Upper lobe of left lung (tissue), 4 donors: ENCODE measurements at regions not wholly inside any gene's neighbourhood (a gene's known extent, or its start where the extent isn't known, plus 50 kb on each side); places are given as distances from the start of the nearest gene placed in this dataset.

Experiments
- EP300 ChIP-seq, 4 donors: sonication (generic); formaldehyde crosslinking; IDR thresholded peaks; one replicate each; pipeline ENCODE4 v1.5.1; 2017; ENCODE audit warnings: antibody characterized with exemption in 4 of 4, control low read depth in 2 of 4
- POLR2A ChIP-seq, 4 donors: fragments of 450-650 bp; IDR thresholded peaks; one replicate each; pipeline ENCODE4 v1.5.1; 2016 to 2017; ENCODE audit warnings: antibody characterized with exemption in 4 of 4, mild to moderate bottlenecking in 2 of 4
- TF ChIP-seq, protein P1 (sequence below), 6 experiments: fragments of 450-650 bp in 4 of 6; fragments of 200-600 bp in 2 of 6; sonication (generic) in 2 of 6; IDR thresholded peaks; one replicate each; pipeline ENCODE4 v1.5.1; 2016 to 2019; ENCODE audit warnings: antibody characterized with exemption in 6 of 6

DNA sequence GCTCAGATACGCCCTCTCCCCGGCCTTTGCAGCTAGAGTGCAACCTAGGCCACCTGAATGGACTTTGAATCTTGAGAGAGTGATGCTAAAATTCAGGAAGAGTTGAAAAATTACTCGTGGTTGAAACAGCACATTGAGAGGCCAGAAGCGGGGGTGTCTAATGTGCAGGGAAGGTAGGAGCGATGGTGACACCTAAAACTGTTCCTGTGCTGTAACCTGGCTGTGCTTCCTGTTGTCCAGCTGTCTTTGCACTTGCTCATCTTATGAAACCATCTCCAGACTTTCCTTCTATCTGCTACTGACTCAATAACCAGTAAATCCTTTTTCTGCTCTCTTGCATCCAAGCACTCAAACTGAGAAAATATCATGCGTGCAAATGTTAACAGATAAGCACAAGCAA, 106.4 kb upstream of the RPS6KA3 start:
- TF ChIP-seq, protein P1, sequence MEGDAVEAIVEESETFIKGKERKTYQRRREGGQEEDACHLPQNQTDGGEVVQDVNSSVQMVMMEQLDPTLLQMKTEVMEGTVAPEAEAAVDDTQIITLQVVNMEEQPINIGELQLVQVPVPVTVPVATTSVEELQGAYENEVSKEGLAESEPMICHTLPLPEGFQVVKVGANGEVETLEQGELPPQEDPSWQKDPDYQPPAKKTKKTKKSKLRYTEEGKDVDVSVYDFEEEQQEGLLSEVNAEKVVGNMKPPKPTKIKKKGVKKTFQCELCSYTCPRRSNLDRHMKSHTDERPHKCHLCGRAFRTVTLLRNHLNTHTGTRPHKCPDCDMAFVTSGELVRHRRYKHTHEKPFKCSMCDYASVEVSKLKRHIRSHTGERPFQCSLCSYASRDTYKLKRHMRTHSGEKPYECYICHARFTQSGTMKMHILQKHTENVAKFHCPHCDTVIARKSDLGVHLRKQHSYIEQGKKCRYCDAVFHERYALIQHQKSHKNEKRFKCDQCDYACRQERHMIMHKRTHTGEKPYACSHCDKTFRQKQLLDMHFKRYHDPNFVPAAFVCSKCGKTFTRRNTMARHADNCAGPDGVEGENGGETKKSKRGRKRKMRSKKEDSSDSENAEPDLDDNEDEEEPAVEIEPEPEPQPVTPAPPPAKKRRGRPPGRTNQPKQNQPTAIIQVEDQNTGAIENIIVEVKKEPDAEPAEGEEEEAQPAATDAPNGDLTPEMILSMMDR (IDR thresholded peaks at IDR 0.05) = no peak
- no peak for TF ChIP-seq POLR2A (IDR thresholded peaks at IDR 0.05)
- no peak for TF ChIP-seq EP300 (IDR thresholded peaks at IDR 0.05)
